Gastroesophageal sphincter (tissue), 4 donors: ENCODE measurements at regions not wholly inside any gene's neighbourhood (a gene's known extent, or its start where the extent isn't known, plus 50 kb on each side); places are given as distances from the start of the nearest gene placed in this dataset.

Experiments used
- ATAC-seq: fragments of 150-250 bp; one replicate; pipeline ENCODE4 v1.9.1; 2016; ENCODE audit warnings: mild to moderate bottlenecking, moderate library complexity
- H3K27ac ChIP-seq, 4 donors: fragments of 200-600 bp; sonication (generic) in 3 of 4; 1 replicate in 3 of 4; 2 replicates in 1 of 4; pipeline ENCODE4 v1.5.1; 2016 to 2019
- H3K27me3 ChIP-seq: fragments of 200-600 bp; sonication (generic); one replicate; pipeline ENCODE4 v1.5.1; 2019
- H3K36me3 ChIP-seq, 2 donors: fragments of 200-600 bp; sonication (generic); one replicate each; pipeline ENCODE4 v1.5.1; 2019; ENCODE audit warnings: control low read depth in 1 of 2
- H3K4me1 ChIP-seq, 3 donors: fragments of 200-600 bp; sonication (generic); 1 replicate in 2 of 3; 2 replicates in 1 of 3; pipeline ENCODE4 v1.5.1; 2016 to 2019; ENCODE audit warnings: control low read depth in 2 of 3
- H3K4me3 ChIP-seq, 2 donors: fragments of 200-600 bp; sonication (generic); one replicate each; pipeline ENCODE4 v1.5.1; 2019; ENCODE audit warnings: mild to moderate bottlenecking in 1 of 2, moderate library complexity in 1 of 2
- H3K9me3 ChIP-seq, 3 donors: fragments of 200-600 bp; sonication (generic); one replicate each; pipeline ENCODE4 v1.5.1; 2017 to 2019; ENCODE audit warnings: control low read depth in 2 of 3
- CTCF ChIP-seq, 4 experiments: fragments of 200-600 bp in 2 of 4; fragments of 450-650 bp in 2 of 4; sonication (generic) in 1 of 4; IDR thresholded peaks; one replicate each; pipeline ENCODE4 v1.5.1; 2017 to 2019; ENCODE audit warnings: antibody characterized with exemption in 4 of 4, mild to moderate bottlenecking in 2 of 4, moderate library complexity in 2 of 4
- EP300 ChIP-seq: sonication (generic); formaldehyde crosslinking; IDR thresholded peaks from one replicate; pipeline ENCODE4 v1.6.1; 2017; ENCODE audit warnings: antibody characterized with exemption, mild to moderate bottlenecking
- POLR2A ChIP-seq, 2 donors: fragments of 450-650 bp; IDR thresholded peaks; one replicate each; pipeline ENCODE4 v1.6.1; 2017; ENCODE audit warnings: antibody characterized with exemption in 2 of 2, mild to moderate bottlenecking in 2 of 2, moderate library complexity in 1 of 2
- POLR2AphosphoS5 ChIP-seq: sonication (generic); formaldehyde crosslinking; IDR thresholded peaks from one replicate; pipeline ENCODE4 v1.6.1; 2017; ENCODE audit warnings: antibody characterized with exemption
- WGBS, 2 donors: methylation state at CpG; one replicate each; pipeline ENCODE4 v1.1.5; 2018; ENCODE audit warnings: low coverage in 1 of 2; 5-methylcytosine and 5-hydroxymethylcytosine counted together

DNA sequence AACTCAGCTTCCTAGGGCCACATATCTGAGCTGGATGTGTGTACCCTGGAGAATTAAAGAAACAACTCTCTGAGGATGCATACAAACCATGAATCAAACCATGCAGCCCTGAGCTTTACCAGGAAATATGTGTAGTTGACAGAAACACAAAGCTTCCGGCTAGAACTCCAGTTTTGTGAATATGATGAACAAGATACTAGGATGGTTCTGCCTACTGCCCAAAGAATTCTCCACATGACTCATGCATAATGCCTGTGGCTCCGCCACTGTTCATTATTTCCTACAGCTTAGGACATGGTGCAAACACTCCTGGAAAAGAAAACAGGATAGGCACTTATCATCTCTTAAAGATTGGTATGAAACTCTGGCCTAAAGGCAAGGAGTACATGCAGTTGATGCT, 343.4 kb downstream of the DNAH5 start:
- Histone ChIP-seq H3K27me3 (no peaks in the 10 kb centered on the region), H3K36me3 (no peaks in the 10 kb centered on the region), H3K4me1 (no peaks in the 10 kb centered on the region), H3K4me3 (no peak overlapping the region), H3K27ac (no peak overlapping the region), H3K9me3 (no peaks in the 10 kb centered on the region)
- 76% methylated on average over 2 of the region's 2 CpGs; no CpG with 5 or more reads in 1 of the 2 donors for WGBS, 2 donors
- TF ChIP-seq POLR2A (IDR thresholded peaks at IDR 0.05): no peak
- TF ChIP-seq EP300: no peak
- no peak for TF ChIP-seq POLR2AphosphoS5
- TF ChIP-seq CTCF (IDR thresholded peaks at IDR 0.05): no peak
- no peak for ATAC-seq

GRCh38 chr5:13595978-13596377, 348.5 kb downstream of the DNAH5 start:
- H3K9me3 ChIP-seq: no peaks in the 10 kb centered on the region
- 44 to 47% methylated on average over 3 to 6 of the region's 6 CpGs for WGBS, 2 donors
- no peak overlapping the region for H3K4me3 ChIP-seq
- ATAC-seq: no peak
- no peaks in the 10 kb centered on the region for H3K4me1 ChIP-seq
- no peaks in the 10 kb centered on the region for H3K27me3 ChIP-seq
- no peak for TF ChIP-seq POLR2A (IDR thresholded peaks at IDR 0.05)
- no peak for TF ChIP-seq CTCF (IDR thresholded peaks at IDR 0.05)
- no peak for TF ChIP-seq EP300
- no peak for TF ChIP-seq POLR2AphosphoS5
- H3K27ac ChIP-seq: no peak overlapping the region
- H3K36me3 ChIP-seq: no peaks in the 10 kb centered on the region

GRCh38 chr5:13591621-13592020, 352.9 kb downstream of the DNAH5 start:
- H3K27ac ChIP-seq: no peak overlapping the region
- no peaks in the 10 kb centered on the region for H3K4me1 ChIP-seq
- no peaks in the 10 kb centered on the region for H3K27me3 ChIP-seq
- no peak for TF ChIP-seq POLR2A (IDR thresholded peaks at IDR 0.05)
- TF ChIP-seq CTCF (IDR thresholded peaks at IDR 0.05): no peak
- no peak for TF ChIP-seq EP300
- no peak for TF ChIP-seq POLR2AphosphoS5
- no peaks in the 10 kb centered on the region for H3K9me3 ChIP-seq
- H3K4me3 ChIP-seq: no peak overlapping the region
- 36 to 70% methylated on average over 1 of the region's 1 CpG for WGBS, 2 donors
- ATAC-seq: no peak
- no peaks in the 10 kb centered on the region for H3K36me3 ChIP-seq

DNA sequence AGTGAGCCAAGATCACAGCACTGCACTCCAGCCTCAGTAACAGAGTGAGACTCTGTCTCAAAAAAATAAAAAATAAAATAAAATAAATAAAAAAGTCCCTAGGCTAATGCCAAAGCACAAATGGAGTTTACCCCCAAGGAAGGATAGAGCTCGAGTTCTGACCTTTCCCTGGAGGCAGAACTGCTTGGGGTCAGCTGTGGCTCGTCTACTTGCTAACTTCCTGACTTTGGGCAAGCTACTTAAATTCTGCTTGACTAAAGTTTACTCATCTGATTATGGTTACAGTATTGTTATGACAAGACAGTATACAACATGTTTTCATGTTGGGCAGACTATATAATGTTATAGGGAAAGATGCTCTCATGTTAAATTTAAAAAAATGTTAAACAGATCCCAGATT, 359.2 kb downstream of the DNAH5 start:
- 27 to 38% methylated on average over 2 of the region's 2 CpGs for whole genome bisulfite sequencing, 2 donors
- Histone ChIP-seq H3K36me3 (no peaks in the 10 kb centered on the region), H3K27ac (no peak overlapping the region), H3K9me3 (no peaks in the 10 kb centered on the region), H3K27me3 (no peaks in the 10 kb centered on the region), H3K4me3 (no peak overlapping the region), H3K4me1 (no peaks in the 10 kb centered on the region)
- no peak for TF ChIP-seq EP300
- TF ChIP-seq POLR2A (IDR thresholded peaks at IDR 0.05): no peak
- TF ChIP-seq CTCF (IDR thresholded peaks at IDR 0.05): no peak
- no peak for TF ChIP-seq POLR2AphosphoS5
- no peak for ATAC-seq

DNA sequence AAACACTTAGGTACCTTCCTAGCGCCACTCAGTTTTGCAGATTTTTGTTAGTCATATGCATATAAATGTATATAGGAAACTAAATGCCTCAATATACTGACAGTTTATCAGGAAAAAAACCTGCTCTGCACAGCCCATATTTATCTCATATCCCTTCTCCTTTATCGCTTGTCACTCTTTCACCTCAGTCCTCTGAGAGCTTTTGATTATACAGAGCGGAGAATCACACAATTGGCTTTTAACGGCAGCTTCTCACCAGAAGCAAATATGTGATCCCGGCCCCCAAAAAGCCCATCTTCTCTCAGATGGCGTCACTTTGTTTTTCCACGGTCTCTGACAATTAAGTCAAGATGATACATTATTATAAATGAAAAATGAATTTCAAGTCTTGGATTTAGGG, 362.6 kb downstream of the DNAH5 start:
- H3K9me3 ChIP-seq: no peaks in the 10 kb centered on the region
- no peaks in the 10 kb centered on the region for H3K27me3 ChIP-seq
- H3K27ac ChIP-seq: no peak overlapping the region
- no peak overlapping the region for H3K4me3 ChIP-seq
- WGBS, 2 donors: 80 to 82% methylated on average over 6 to 7 of the region's 7 CpGs
- TF ChIP-seq POLR2A (IDR thresholded peaks at IDR 0.05) (no peak), EP300 (no peak)
- H3K4me1 ChIP-seq: no peaks in the 10 kb centered on the region
- H3K36me3 ChIP-seq: no peaks in the 10 kb centered on the region
- ATAC-seq: no peak
